ENCODE measurements at regions not wholly inside any gene's neighbourhood (a gene's known extent, or its start where the extent isn't known, plus 50 kb on each side); places are given as distances from the start of the nearest gene placed in this dataset.
A peak's percentile ranks its signal among the peaks of the same experiment; 100 is the strongest.

GRCh38 chr9:75639971-75640610 lies 250.4 kb upstream of the PCSK5 start:
- Mint-ChIP-seq H3K4me3 (no peak overlapping the region), H3K36me3 (ENCODE audit: low read depth) (no peaks in the 10 kb centered on the region), H3K27ac (no peak overlapping the region), H3K9me3 (no peaks in the 10 kb centered on the region), H3K4me1 (peaks cover 8% of the 10 kb centered on the region; the same call in 2 of the 3 replicates), H3K27me3 (ENCODE audit: insufficient read depth, low read depth, poor library complexity) (no peaks in the 10 kb centered on the region)
- no peaks in the 10 kb centered on the region for H3F3A ChIP-seq (replicated peaks; ENCODE audit: low read depth)
- ATAC-seq = no peak; the same call in 2 of the 3 replicates
- no peak overlapping the region for H3K27ac ChIP-seq (ENCODE audit: low read depth)
- no peak overlapping the region for H3K4me3 ChIP-seq
- TF ChIP-seq EZH2phosphoT487 (IDR thresholded peaks at IDR 0.05; ENCODE audit: unreplicated experiment) (no peak), ETS1 (IDR thresholded peaks at IDR 0.05) (no peak), CTCF (conservative IDR thresholded peaks at IDR 0.05; ENCODE audit: low read depth in 2 of 2) (no peak), STAT1 (IDR thresholded peaks at IDR 0.05; ENCODE audit: unreplicated experiment) (no peak), EZH2 (IDR thresholded peaks at IDR 0.05; ENCODE audit: low read depth, unreplicated experiment) (no peak), NANOG (IDR thresholded peaks at IDR 0.05; ENCODE audit: borderline replicate concordance) (no peak), ZNF462 (CRISPR knock-in tag; IDR thresholded peaks at IDR 0.05) (no peak), POLR2AphosphoS5 (IDR thresholded peaks at IDR 0.05; ENCODE audit: low read depth) (no peak), CREB1 (CRISPR knock-in tag; IDR thresholded peaks at IDR 0.05; ENCODE audit: low read depth) (no peak), ZNF331 (CRISPR knock-in tag; IDR thresholded peaks at IDR 0.05; ENCODE audit: low read depth) (no peak), REST (IDR thresholded peaks at IDR 0.05; ENCODE audit: unreplicated experiment) (no peak), ZNF114 (CRISPR knock-in tag; IDR thresholded peaks at IDR 0.05) (no peak), JUNB (IDR thresholded peaks at IDR 0.05; ENCODE audit: unreplicated experiment) (no peak)
- H3K79me2 ChIP-seq (replicated peaks; ENCODE audit: insufficient read depth) = no peaks in the 10 kb centered on the region
- 0 out of 2 replicates have a peak overlapping the region, but pooled peaks have one; percentile 8 for H2AFZ ChIP-seq
- no peaks in the 10 kb centered on the region for H3K36me3 ChIP-seq (ENCODE audit: insufficient read depth)
- H3K4me1 ChIP-seq (ENCODE audit: insufficient read depth) = no peaks in the 10 kb centered on the region; the same call in 1 of the 2 replicates
- no peaks in the 10 kb centered on the region for H3K27me3 ChIP-seq (ENCODE audit: insufficient read depth)
- H3K4me2 ChIP-seq = no peak overlapping the region
- no peak for DNase-seq (ENCODE audit: low spot score)
- no peaks in the 10 kb centered on the region for H4K20me1 ChIP-seq (replicated peaks; ENCODE audit: insufficient read depth)
- no peaks in the 10 kb centered on the region for H3K9me2 ChIP-seq (ENCODE audit: insufficient read depth)
